ENCODE measurements at regions not wholly inside any gene's neighbourhood (a gene's known extent, or its start where the extent isn't known, plus 50 kb on each side); places are given as distances from the start of the nearest gene placed in this dataset.

- no peaks in the 10 kb centered on the region for H3K27me3 ChIP-seq (ENCODE audit: insufficient read depth, low read length)
- H3K4me3 ChIP-seq (ENCODE audit: low read length) = 0 out of 2 replicates have a peak overlapping the region, but pooled peaks have one; percentile 22
- H3K27ac ChIP-seq (ENCODE audit: low read length) = no peak overlapping the region
- H3K4me1 ChIP-seq (ENCODE audit: insufficient read depth, low read length) = peaks cover 6% of the 10 kb centered on the region; the same call in 1 of the 2 replicates
- no peak overlapping the region for H3K9ac ChIP-seq (ENCODE audit: low read depth, low read length)
- no peaks in the 10 kb centered on the region for H3K36me3 ChIP-seq (ENCODE audit: insufficient read depth, low read depth, low read length)
- H3K9me3 ChIP-seq (ENCODE audit: insufficient read depth, low read depth, low read length) = peaks cover 2% of the 10 kb centered on the region; the same call in 1 of the 2 replicates
Observed at GRCh38 chr1:29453502-29454240, 217.3 kb downstream of the PTPRU start.

- Histone ChIP-seq H3K36me3 (ENCODE audit: insufficient read depth, low read depth, low read length) (no peaks in the 10 kb centered on the region), H3K4me1 (ENCODE audit: insufficient read depth, low read length) (peaks cover 6% of the 10 kb centered on the region; the same call in 1 of the 2 replicates), H3K27ac (ENCODE audit: low read length) (no peak overlapping the region), H3K9me3 (ENCODE audit: insufficient read depth, low read depth, low read length) (peaks cover 2% of the 10 kb centered on the region; the same call in 1 of the 2 replicates), H3K9ac (ENCODE audit: low read depth, low read length) (no peak overlapping the region), H3K27me3 (ENCODE audit: insufficient read depth, low read length) (no peaks in the 10 kb centered on the region), H3K4me3 (ENCODE audit: low read length) (no peak overlapping the region)
Observed at GRCh38 chr1:29452463-29453230, 216.3 kb downstream of the PTPRU start.

- H3K9ac ChIP-seq (ENCODE audit: low read depth, low read length) = no peak overlapping the region
- H3K4me1 ChIP-seq (ENCODE audit: insufficient read depth, low read length) = peaks cover 6% of the 10 kb centered on the region; the same call in 1 of the 2 replicates
- no peaks in the 10 kb centered on the region for H3K36me3 ChIP-seq (ENCODE audit: insufficient read depth, low read depth, low read length)
- H3K9me3 ChIP-seq (ENCODE audit: insufficient read depth, low read depth, low read length) = peaks cover under 1% of the 10 kb centered on the region; the same call in 1 of the 2 replicates
- H3K27ac ChIP-seq (ENCODE audit: low read length) = no peak overlapping the region
- no peak overlapping the region for H3K4me3 ChIP-seq (ENCODE audit: low read length)
- H3K27me3 ChIP-seq (ENCODE audit: insufficient read depth, low read length) = no peaks in the 10 kb centered on the region
Observed at GRCh38 chr1:29451368-29451892, 215.1 kb downstream of the PTPRU start.

GRCh38 chr1:29450591-29450990 lies 214.3 kb downstream of the PTPRU start:
- no peak overlapping the region for H3K27ac ChIP-seq (ENCODE audit: low read length)
- peaks cover 6% of the 10 kb centered on the region; the same call in 1 of the 2 replicates for H3K4me1 ChIP-seq (ENCODE audit: insufficient read depth, low read length)
- no peak overlapping the region for H3K4me3 ChIP-seq (ENCODE audit: low read length)

GRCh38 chr1:29448456-29449235 lies 212.3 kb downstream of the PTPRU start:
- H3K36me3 ChIP-seq (ENCODE audit: insufficient read depth, low read depth, low read length) = no peaks in the 10 kb centered on the region
- H3K9ac ChIP-seq (ENCODE audit: low read depth, low read length) = no peak overlapping the region
- H3K27ac ChIP-seq (ENCODE audit: low read length) = no peak overlapping the region
- H3K27me3 ChIP-seq (ENCODE audit: insufficient read depth, low read length) = no peaks in the 10 kb centered on the region
- peaks cover 5% of the 10 kb centered on the region; the same call in 1 of the 2 replicates for H3K4me1 ChIP-seq (ENCODE audit: insufficient read depth, low read length)
- H3K4me3 ChIP-seq (ENCODE audit: low read length) = no peak overlapping the region
- H3K9me3 ChIP-seq (ENCODE audit: insufficient read depth, low read depth, low read length) = no peaks in the 10 kb centered on the region

More at GRCh38 chr1:29450591-29450990, 214.3 kb downstream of the PTPRU start:
- Histone ChIP-seq H3K9ac (ENCODE audit: low read depth, low read length) (no peak overlapping the region), H3K9me3 (ENCODE audit: insufficient read depth, low read depth, low read length) (no peaks in the 10 kb centered on the region), H3K36me3 (ENCODE audit: insufficient read depth, low read depth, low read length) (no peaks in the 10 kb centered on the region), H3K27me3 (ENCODE audit: insufficient read depth, low read length) (no peaks in the 10 kb centered on the region)

- Histone ChIP-seq H3K4me1 (ENCODE audit: insufficient read depth, low read length) (peaks cover 11% of the 10 kb centered on the region), H3K4me3 (ENCODE audit: low read length) (no peak overlapping the region), H3K9ac (ENCODE audit: low read depth, low read length) (no peak overlapping the region), H3K27me3 (ENCODE audit: insufficient read depth, low read length) (no peaks in the 10 kb centered on the region), H3K27ac (ENCODE audit: low read length) (no peak overlapping the region), H3K36me3 (ENCODE audit: insufficient read depth, low read depth, low read length) (no peaks in the 10 kb centered on the region), H3K9me3 (ENCODE audit: insufficient read depth, low read depth, low read length) (no peaks in the 10 kb centered on the region)
Observed at GRCh38 chr1:29447368-29447767, 211.0 kb downstream of the PTPRU start.

GRCh38 chr1:29444782-29445729 lies 208.7 kb downstream of the PTPRU start:
- Histone ChIP-seq H3K4me3 (ENCODE audit: low read length) (no peak overlapping the region), H3K36me3 (ENCODE audit: insufficient read depth, low read depth, low read length) (no peaks in the 10 kb centered on the region), H3K27me3 (ENCODE audit: insufficient read depth, low read length) (no peaks in the 10 kb centered on the region), H3K27ac (ENCODE audit: low read length) (no peak overlapping the region), H3K4me1 (ENCODE audit: insufficient read depth, low read length) (peaks cover 11% of the 10 kb centered on the region), H3K9ac (ENCODE audit: low read depth, low read length) (no peak overlapping the region), H3K9me3 (ENCODE audit: insufficient read depth, low read depth, low read length) (no peaks in the 10 kb centered on the region)

- no peak overlapping the region for H3K27ac ChIP-seq (ENCODE audit: low read length)
- H3K4me1 ChIP-seq (ENCODE audit: insufficient read depth, low read length) = peaks cover 11% of the 10 kb centered on the region
Observed at GRCh38 chr1:29444081-29444715, 207.9 kb downstream of the PTPRU start.

GRCh38 chr1:29441916-29442668 lies 205.8 kb downstream of the PTPRU start:
- Histone ChIP-seq H3K36me3 (ENCODE audit: insufficient read depth, low read depth, low read length) (no peaks in the 10 kb centered on the region), H3K9me3 (ENCODE audit: insufficient read depth, low read depth, low read length) (no peaks in the 10 kb centered on the region), H3K4me3 (ENCODE audit: low read length) (no peak overlapping the region), H3K4me1 (ENCODE audit: insufficient read depth, low read length) (peaks cover 11% of the 10 kb centered on the region), H3K9ac (ENCODE audit: low read depth, low read length) (no peak overlapping the region), H3K27me3 (ENCODE audit: insufficient read depth, low read length) (no peaks in the 10 kb centered on the region), H3K27ac (ENCODE audit: low read length) (no peak overlapping the region)

More at GRCh38 chr1:29444081-29444715, 207.9 kb downstream of the PTPRU start:
- no peak overlapping the region for H3K9ac ChIP-seq (ENCODE audit: low read depth, low read length)
- H3K27me3 ChIP-seq (ENCODE audit: insufficient read depth, low read length) = no peaks in the 10 kb centered on the region
- no peaks in the 10 kb centered on the region for H3K9me3 ChIP-seq (ENCODE audit: insufficient read depth, low read depth, low read length)
- no peaks in the 10 kb centered on the region for H3K36me3 ChIP-seq (ENCODE audit: insufficient read depth, low read depth, low read length)
- no peak overlapping the region for H3K4me3 ChIP-seq (ENCODE audit: low read length)

- Histone ChIP-seq H3K9ac (ENCODE audit: low read depth, low read length) (no peak overlapping the region), H3K27ac (ENCODE audit: low read length) (no peak overlapping the region), H3K4me3 (ENCODE audit: low read length) (no peak overlapping the region), H3K4me1 (ENCODE audit: insufficient read depth, low read length) (peaks cover 11% of the 10 kb centered on the region), H3K27me3 (ENCODE audit: insufficient read depth, low read length) (no peaks in the 10 kb centered on the region), H3K9me3 (ENCODE audit: insufficient read depth, low read depth, low read length) (no peaks in the 10 kb centered on the region), H3K36me3 (ENCODE audit: insufficient read depth, low read depth, low read length) (no peaks in the 10 kb centered on the region)
Observed at GRCh38 chr1:29439615-29440014, 203.3 kb downstream of the PTPRU start.
